NCI-H748 (cell line): ENCODE measurements at regions not wholly inside any gene's neighbourhood (a gene's known extent, or its start where the extent isn't known, plus 50 kb on each side); places are given as distances from the start of the nearest gene placed in this dataset.

Experiments used
- DNase-seq: peaks from one replicate; lab custom pipeline; 2025; ENCODE audit not compliant: unreplicated experiment; lab: John Stamatoyannopoulos, UW

GRCh38 chr4:27182211-27182610 lies 321.6 kb downstream of the STIM2 start:
- no peak for DNase-seq

DNA sequence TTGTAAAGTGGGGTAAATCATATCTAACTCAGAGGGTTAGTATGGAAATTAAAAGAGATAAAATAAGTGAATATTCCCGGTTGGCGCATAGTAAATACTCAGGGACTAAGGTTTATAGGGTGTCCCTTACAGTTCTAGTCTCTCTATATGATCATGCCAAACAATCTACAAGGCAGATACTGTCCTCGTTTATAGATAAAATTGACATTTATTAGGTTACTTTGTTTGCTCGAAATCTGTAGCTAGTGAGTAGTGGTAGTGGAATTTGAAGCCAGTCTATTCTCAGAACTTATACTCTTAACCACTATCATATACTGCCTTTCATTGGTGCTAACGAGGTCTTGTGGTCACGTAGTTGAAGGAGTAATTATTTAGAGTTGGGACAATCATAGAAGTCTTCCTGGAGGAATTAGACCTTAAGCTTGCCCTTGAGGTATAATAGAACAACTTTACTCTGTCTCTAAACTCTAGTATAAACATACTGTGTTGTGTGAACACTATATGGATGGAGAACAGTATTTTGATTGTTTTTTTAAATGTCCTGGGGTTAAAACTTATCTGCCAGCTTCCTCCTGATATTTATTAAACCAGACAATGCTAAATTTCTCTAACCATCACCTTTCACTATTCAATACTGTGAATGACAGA lies 324.0 kb downstream of the STIM2 start:
- no peak for DNase-seq

GRCh38 chr4:27186710-27187109 lies 326.1 kb downstream of the STIM2 start:
- DNase-seq, result no peak

DNA sequence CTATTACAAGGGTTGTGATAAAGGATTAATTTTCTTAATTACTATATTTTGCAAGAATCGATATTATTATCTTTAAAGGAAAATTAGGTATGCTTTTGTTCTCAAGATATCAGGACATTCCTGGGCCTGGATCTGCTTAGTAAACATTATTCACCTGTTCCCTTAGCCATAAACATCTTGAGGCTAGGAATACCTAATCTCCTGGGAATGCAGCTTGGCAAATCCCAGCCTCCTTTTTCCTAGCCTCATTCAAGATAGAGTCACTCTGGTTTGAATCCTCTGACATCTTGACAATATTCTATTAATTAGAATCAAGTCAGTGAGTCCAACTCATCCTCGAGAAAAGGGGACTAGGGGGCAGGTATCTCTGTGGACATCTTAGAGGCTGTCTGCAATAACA lies 327.1 kb downstream of the STIM2 start:
- DNase-seq, result no peak

DNA sequence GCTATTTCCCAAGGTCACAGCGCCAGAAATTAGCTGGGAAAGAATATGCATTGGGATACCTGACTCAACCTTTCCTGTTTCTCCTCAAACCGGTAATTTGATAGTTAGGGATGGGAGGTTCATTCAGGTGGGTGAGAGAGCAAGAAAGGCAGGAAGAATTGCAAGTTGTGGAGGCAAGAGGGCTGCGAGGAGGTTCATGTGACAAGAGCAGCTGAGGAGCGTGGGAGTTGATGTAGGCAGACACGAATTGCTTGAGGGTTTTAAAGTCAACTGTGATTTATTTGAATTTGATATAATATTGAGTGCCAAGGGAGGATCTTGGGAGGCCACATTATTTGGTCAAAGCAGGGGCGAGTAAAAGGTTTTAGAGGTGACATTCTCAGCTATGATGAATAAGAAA lies 329.0 kb downstream of the STIM2 start:
- no peak for DNase-seq

DNA sequence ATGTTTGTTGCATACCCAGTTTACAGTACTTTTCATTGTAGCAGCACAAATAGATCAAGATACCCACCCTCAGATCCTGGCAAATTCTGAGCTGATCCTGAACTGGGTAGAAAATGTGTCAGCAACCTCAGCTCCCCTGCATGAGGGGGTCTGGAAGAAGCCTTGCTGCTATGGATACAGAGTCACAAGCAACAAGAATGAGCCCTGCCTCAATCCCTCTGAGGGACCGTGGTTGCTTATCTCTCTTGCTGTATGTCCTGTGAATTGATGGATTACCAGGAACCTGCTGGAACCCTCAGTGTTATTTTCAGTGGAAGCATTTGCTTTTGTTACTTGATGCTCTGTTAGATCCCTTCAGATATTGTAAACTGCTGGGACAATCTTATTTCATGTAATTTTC lies 331.0 kb downstream of the STIM2 start:
- DNase-seq, result no peak

DNA sequence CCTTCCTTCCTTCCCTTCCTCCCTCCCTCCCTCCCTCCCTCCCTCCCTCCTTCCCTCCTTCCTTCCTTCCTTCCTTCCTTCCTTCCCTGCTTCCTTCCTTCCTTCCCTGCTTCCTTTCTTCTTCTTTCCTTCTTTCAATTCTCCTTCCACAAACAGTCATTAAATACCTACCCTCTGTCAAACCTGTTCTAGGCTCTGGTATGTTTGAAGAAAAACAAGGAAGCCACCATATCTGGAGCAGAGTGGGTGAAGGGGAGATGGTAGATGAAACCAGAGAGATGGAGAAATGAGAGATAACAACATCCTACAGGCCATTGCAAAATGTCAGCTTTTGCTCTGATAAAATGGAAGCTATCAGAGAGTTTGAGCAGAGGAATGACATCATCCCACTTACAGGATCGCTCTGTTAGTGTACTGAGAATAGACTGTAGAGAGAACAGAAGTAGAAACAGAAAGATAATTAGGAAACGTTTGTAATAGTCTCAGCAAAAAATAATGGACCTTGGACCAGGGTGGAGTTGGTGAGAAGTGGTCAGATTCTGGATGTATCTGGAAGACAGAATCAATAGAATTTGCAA lies 334.0 kb downstream of the STIM2 start:
- no peak for DNase-seq

- no peak for DNase-seq
These were observed 337.6 kb downstream of the STIM2 start for GRCh38 chr4:27198246-27198645.

- no peak for DNase-seq
These were observed 338.3 kb downstream of the STIM2 start for GRCh38 chr4:27198971-27199370.

DNA sequence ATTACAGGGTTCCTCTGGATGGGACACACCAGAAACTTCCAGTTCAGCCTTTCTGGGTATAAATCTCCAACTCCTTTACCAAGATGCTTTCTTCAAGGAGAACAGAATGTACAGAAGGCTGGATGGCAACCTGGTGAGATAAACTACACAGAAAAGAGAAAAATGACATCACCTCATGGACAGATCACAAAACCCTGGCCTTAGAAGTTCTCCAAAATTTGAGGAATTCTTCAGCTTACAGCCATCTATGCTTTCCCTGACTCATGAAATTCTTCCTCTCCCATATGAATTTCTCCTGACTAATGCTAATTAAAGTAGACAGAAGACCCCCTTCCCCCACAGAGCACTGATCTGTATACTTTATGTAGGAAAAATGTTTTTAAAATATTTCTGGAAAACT lies 345.4 kb downstream of the STIM2 start:
- no peak for DNase-seq

DNA sequence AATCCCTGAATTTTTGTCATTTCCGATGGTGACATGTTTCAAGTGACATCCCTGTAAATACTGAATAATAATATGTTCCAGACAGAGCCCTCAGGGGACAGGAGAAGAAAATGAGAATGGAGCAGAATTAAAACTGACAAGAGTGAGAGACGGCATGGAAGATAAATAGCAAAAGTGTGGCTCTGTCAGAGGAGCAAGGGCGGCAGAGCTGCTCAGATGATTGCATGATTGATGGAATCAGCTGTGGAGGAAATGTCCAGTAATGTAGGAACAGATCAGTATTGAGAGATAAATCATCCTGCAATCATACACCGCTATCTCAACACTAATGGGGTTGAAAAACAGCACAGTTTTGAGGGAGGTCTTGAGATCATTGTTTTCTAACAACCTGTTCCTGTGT lies 350.3 kb downstream of the STIM2 start:
- DNase-seq, result no peak

DNA sequence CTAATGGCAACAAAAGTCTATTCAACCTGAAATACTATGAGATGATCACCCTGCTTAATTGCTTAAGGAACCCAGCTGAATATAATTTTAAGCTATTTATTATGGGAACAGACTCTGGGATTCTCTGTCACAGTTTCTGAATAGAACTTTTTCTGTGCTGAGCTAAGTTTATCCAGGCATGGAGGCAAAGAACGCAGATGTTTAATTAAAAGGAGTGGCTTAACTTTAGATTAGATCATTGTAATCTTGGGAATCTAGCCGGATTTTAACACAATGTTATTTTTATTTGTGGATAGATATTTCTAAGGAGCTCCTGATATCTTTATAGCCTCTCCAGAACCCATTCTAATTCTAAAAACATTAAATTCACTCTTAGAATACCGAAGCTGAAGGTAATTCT lies 353.4 kb downstream of the STIM2 start:
- DNase-seq, result no peak

GRCh38 chr4:27215220-27215826 lies 354.7 kb downstream of the STIM2 start:
- no peak for DNase-seq

- no peak for DNase-seq
These were observed 356.7 kb downstream of the STIM2 start for GRCh38 chr4:27217261-27217769.

DNA sequence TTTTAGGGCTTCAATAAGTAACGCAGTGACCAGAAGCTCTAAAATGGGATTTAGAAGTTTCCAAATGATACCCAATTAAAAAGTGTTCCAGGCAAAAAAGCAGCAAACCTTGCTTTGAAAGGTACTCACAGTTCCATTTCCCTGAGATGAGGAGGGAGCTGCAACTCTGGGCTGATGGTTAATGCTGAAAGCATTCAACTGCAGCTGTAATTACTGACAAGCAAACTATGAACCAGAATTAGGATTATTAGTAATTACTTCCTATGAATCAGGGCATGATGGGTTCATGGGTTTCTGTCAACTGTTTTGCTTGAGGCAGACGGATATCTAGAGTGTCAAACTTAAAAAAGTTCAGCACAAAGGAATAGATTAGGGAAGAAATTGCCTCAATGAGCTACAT lies 357.4 kb downstream of the STIM2 start:
- no peak for DNase-seq

DNA sequence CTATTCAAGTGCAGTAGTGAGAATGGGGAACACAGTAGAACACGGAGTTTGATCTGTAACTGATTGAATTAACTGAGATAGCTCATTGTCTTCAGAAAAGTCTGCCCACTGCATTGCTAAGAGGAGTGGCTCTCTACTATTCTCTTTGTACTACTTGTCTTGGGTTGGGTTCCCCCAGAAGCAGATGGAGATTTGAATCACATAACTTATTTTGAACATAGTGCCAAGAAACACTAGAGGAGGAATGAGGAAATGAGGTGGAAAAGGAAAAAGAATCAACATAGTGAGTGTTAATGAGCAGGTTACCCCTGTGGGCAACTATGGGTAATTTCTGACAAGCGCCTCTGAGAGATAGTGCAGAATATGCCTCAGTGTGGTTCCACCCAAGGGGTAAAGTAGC lies 362.7 kb downstream of the STIM2 start:
- DNase-seq, result no peak

DNA sequence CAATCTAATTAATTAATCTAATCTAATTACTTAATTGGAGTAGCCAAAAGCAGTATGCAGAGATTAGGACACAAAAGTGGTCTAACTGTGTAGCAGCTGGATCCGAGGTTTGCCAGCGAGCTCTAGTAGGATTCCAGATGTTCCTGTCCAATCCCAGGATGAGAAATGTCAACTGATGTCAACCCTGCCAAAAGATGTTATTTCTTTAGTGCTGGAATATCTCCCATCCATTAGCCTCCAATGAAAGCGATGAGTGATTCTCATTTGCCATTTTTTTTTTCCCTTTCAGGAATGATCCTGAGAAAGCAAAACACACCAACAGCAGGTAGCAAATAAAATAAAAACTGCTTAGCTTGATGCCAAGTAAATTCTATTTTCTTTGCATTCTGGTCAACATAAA lies 372.9 kb downstream of the STIM2 start:
- DNase-seq, result no peak

DNA sequence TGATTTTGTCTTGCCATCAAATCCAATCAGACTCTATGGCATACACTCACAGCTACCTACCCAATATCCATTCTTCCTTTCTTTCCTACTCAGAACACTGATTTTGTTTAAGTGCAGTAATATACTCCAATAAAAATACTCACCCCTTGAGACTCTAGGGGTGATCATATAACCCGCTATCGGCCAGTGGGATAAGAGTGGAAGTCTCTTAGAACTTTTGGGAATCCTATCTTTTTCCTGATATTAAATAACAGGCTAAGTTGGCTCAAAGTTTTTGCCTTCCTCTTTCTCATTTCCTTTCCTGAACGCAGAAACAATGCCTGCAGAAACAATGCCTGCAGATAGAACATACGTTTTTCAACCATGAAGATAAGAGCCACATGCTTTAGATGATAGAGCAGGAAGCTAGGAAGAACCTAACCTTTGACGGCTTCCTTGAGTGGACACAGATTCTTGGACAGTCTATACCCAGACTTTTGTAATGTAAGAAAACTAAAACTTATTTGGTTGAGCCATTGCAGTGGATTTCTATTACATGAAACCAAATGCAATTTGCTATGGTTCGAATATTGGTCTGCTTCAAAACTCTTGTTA lies 373.8 kb downstream of the STIM2 start:
- DNase-seq, result no peak

GRCh38 chr4:27239641-27240040 lies 379.0 kb downstream of the STIM2 start:
- DNase-seq, result no peak

DNA sequence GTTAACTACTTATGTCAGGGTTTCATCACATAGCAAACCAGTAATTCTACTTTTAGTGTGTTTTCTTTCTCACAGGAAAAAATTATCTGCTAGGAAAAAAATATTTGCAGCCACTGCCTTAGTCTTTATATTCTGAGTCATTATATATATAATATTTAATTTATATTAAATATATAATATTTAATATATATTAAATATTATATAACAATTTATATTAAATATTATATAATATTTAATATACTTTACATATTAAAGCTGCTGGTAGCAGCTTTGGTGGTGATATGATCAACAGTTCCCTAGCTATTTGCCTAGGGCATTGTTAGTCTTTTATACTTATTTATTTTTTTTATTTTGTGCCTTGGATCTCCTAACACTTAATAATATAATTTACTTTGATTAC lies 381.6 kb downstream of the STIM2 start:
- DNase-seq, result no peak

GRCh38 chr4:27245216-27245615 lies 384.6 kb downstream of the STIM2 start:
- DNase-seq, result no peak

- DNase-seq, result no peak
These were observed 388.2 kb downstream of the STIM2 start for GRCh38 chr4:27248829-27249228.
